ENCODE measurements at regions not wholly inside any gene's neighbourhood (a gene's known extent, or its start where the extent isn't known, plus 50 kb on each side); places are given as distances from the start of the nearest gene placed in this dataset.
"Not testable (repeated sequence)": the region's sequence is repeated elsewhere in the genome, so short reads cannot be mapped to it uniquely, and the experiment has no call there.

DNA sequence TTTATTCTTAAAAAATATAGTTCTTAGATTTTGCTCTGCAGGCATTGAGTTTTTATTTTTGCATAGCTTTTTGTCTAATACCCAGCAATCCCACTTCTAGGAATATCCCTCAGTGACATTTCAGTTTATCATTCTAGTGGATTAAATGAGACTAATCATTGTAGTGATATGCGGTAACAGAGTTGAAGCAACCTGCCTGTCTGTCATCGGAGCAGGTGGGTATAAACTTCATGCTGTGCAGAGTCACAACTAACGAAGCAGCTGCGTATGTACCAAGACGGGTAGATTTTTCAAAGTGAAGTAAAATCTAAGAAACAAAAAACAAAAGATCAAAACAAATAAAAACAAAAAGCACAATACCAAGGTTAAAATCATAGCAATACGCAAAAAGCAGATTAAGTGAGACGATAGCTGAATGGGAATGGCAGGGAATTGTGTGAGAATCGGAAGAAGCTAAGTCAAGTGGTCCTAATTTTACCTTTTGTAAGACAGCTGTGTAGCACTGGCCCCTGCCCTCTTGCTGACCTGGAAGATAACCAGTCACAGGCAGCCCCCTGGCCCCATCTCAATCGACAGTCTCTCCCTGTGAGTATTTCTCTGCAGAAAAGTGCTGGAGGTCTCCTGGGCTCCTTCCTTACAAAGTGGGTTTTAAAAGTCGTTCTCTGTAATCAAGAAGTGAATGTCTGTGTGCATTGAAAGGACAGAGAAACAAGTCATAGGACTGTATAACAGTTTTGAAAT is 169.2 kb downstream of the OR2B2 start:
- DNase-seq (ENCODE audit: low read depth): no peak

GRCh38 chr6:27739902-27740301 is 172.3 kb downstream of the OR2B2 start:
- not testable (repeated sequence) for DNase-seq (ENCODE audit: low read depth)

- DNase-seq (ENCODE audit: low read depth): no peak
Measured at GRCh38 chr6:27736686-27737085, 175.5 kb downstream of the OR2B2 start.

GRCh38 chr6:27728442-27728841 is 183.8 kb downstream of the OR2B2 start:
- no peak for DNase-seq (ENCODE audit: low read depth)

DNA sequence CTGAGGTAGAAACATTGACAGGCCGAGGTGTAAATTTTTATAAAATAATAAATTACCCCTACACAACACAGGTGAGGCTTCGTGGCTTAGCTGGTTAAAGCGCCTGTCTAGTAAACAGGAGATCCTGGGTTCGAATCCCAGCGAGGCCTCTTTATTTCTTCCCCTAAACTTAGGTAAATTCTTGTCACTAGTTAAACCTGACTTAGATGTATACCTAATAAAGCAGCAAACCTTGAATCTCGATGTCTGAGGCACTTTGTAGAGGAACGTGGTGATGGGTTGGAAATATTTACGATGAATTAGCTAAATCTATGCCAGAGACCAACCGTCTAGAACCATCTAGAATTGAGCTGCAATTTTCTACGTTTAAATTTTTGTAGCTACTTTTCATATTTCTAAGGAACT is 185.6 kb downstream of the OR2B2 start:
- DNase-seq (ENCODE audit: low read depth): no peak

DNA sequence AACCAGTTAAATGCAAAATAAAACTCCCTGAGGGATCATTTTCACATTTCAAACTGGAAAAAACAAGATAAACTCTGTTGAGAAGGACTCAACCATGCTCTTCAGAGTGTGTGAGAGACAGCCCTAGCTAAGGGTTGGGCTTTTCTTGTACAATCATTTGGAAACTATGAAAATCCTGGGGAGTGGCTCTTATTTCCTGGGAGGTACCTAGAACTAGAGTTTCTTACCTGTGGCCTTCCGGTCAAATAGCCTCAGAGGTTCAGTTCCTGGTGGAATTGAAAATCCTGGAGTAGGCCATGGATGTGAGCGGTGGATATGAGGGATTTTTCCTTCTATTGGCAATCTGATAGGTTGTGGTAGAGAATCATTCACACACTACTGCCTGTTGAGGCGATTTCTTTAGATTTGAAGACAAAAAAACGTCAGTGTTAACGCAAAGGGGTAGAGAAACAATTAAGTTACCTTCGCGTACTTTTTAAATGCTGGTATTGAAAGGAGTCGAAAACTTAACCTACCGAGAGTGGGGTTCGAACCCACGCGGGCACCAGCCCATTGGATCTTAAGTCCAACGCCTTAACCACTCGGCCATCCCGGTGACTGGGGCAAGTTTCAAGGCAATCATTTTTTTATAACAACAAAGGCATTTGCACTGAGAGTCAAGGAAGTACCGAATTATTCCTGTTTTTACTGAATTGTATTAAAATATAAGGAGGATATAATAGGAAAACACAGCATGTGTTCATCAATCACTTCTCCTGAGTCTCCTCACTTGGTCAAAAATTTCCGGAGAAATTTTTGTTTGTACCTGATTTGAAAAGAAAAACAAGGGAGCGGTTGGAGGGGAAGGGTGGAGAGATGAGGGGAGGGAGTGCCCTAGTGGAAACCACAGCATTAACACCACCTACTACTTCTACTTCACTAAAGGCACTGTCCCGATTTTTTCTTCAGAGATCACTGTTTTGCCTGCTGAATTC is 191.3 kb downstream of the OR2B2 start:
- no peak for DNase-seq (ENCODE audit: low read depth)

DNA sequence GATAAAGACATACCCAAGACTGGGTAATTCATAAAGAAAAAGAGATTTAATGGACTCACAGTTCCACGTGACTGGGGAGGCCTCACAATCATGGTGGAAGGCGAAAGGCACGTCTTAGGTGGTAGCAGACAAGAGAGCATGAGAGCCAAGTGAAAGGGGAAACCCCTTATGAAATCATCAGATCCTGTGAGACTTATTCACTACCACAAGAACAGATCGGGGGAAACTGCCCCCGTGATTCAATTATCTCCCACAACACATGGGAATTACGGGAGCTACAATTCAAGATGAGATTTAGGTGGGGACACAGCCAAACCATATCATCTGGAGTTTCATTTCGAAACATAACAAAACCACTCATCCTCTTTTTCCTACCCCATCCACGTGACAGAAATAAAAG is 193.2 kb downstream of the OR2B2 start:
- not testable (repeated sequence) for DNase-seq (ENCODE audit: low read depth)

DNA sequence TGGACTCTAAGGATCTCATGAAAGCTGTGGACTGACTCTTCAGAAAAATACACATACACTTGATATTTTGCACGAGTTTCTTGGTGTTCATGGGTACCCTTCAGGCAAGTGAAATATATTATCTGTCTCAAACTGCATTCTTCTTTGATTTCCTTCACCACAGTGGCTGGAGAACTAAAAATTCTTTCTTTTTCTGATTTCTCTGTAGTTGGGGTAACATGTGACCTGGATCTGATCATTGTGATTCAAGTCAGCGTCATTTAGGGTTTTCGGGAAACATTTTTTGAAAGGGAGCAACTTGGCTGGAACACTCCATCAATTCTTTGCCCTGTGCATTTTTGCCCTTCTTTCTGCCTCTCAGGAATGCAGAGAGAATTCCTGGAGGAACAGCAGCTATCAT is 205.8 kb downstream of the OR2B2 start:
- no peak for DNase-seq (ENCODE audit: low read depth)

- DNase-seq (ENCODE audit: low read depth): no peak
Measured at GRCh38 chr6:27700337-27700736, 211.9 kb downstream of the OR2B2 start.

- no peak for DNase-seq (ENCODE audit: low read depth)
Measured at GRCh38 chr6:27694547-27694874, 217.7 kb downstream of the OR2B2 start.

- no peak for DNase-seq (ENCODE audit: low read depth)
Measured at GRCh38 chr6:27693766-27694546, 218.2 kb downstream of the OR2B2 start.

GRCh38 chr6:27692133-27692532 is 219.2 kb upstream of the ZNF184 start:
- not testable (repeated sequence) for DNase-seq (ENCODE audit: low read depth)

- peak; percentile 74 for DNase-seq (ENCODE audit: low read depth)
Measured at GRCh38 chr6:27688014-27688586, 215.2 kb upstream of the ZNF184 start.

DNA sequence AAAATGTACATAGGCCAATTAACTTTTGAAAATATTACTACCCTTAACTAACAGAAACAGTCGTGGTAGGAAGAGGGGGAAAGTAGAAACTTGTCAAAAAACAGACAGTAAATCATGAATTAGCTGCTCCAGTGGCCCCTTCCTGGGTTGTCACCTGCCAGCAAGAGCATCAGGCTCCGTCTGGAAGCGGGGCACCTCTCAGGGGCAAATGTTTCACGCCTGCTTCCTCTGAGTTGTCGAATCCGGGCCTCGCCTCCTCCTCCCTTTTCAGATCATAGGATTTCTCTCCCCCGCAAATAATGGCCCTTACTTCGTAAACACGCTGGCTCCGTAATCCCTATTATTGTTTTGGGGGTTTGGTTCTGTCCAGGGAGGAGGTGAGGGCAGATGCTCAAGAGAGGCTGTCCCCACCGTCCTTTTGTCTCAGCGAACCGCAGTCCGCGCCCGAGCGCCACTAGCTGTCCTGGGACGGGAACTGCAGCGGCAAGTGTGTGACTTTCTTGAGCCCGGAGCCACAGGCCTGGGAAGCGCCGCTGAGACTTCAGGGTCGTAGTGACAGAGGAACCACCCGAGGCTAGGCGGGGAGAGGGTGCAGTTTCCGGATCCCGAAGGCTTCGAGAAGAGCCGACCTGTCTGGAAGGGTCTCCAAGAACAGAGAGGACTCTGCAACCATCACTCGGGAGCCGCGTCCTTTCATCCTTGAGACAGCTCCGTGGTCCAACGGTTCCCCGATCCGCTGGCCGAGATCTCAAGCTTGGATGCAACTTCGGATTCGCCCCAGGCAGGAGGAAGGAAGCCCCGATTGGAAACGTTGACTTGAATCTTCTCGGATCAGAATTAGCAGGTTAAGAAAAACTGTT is 214.5 kb upstream of the ZNF184 start:
- DNase-seq (ENCODE audit: low read depth): peak; percentile 63

GRCh38 chr6:27685279-27685678 is 212.4 kb upstream of the ZNF184 start:
- no peak for DNase-seq (ENCODE audit: low read depth)

GRCh38 chr6:27684264-27685211 is 211.6 kb upstream of the ZNF184 start:
- DNase-seq (ENCODE audit: low read depth): peak; percentile 38

GRCh38 chr6:27679964-27680694 is 207.2 kb upstream of the ZNF184 start:
- DNase-seq (ENCODE audit: low read depth): no peak

GRCh38 chr6:27679308-27679963 is 206.5 kb upstream of the ZNF184 start:
- no peak for DNase-seq (ENCODE audit: low read depth)

DNA sequence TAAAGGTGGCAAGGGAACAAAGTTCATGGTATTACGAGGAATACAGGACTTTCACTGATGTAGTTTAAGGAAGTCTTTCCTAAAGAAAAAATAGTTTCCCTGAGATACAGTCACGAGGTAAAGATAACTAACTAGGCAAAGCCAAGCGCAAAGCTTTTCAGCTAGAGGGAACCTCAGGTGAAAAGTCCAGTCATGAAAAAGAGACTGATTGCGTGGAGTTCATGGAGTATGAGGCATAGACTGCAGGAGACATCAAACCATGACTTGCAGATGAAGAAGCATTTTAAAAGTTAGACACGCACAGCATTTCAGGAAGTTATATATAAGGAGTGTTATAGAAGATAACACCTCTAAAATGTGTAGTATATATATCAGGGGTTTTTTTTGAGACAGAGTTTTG is 205.6 kb upstream of the ZNF184 start:
- DNase-seq (ENCODE audit: low read depth): no peak

All from stimulated activated CD4-positive, alpha-beta T cell treated with anti-CD3 and anti-CD28 coated beads, Interleukin-2, amount 100 ng/mL, for 4 hours (primary cell).